HG02981 (cell line): ENCODE measurements at regions not wholly inside any gene's neighbourhood (a gene's known extent, or its start where the extent isn't known, plus 50 kb on each side); places are given as distances from the start of the nearest gene placed in this dataset.
"Not testable (repeated sequence)": the region's sequence is repeated elsewhere in the genome, so short reads cannot be mapped to it uniquely, and the experiment has no call there.

ENCODE experiments used
- ATAC-seq: cut with Tn5 transposase; IDR thresholded peaks from one replicate; pipeline ENCODE4 v1.9.1; 2021; ENCODE audit warnings: mild to moderate bottlenecking, moderate library complexity; ENCODE audit not compliant: unreplicated experiment

DNA sequence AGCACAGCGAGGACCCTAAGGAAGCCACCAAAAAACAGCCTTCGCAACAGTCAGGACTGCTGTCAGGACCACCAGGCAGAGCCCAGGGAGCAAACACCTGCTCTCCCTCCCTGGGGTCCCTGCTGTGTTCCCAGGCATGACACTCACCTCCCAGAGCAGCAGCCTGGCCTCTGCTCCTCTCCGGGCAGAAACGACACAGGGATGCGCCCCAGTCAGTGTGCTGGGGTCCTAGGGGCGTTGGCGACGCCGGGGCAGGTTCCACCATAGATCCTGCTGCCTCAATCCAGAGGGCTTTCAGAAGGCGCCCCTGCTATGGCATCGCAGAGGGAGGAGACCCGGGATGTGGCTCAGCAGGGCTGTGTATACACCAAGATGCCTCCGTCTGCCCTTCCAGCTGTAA lies 169.7 kb upstream of the FOXD4L5 start:
- ATAC-seq: not testable (repeated sequence)

DNA sequence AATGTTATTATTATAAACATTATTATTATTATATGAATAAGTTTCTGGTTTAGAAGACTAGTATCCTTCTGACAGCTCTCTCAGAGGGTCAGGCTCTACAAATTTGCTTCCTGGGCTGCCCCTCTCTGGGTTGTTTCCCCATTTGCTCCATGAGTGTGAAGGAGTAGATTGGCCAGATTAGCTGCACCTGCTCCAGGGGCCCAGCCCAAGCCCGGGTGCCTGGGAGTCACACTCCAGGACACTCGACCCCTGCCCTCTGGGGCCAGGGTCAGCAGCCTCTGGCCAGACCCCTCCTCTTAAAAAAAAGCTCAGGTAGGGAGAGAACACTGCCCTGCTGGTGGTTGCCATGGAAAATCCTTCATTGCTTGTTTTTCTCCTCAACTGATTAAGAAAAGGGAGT lies 169.0 kb upstream of the FOXD4L5 start:
- ATAC-seq: not testable (repeated sequence)

DNA sequence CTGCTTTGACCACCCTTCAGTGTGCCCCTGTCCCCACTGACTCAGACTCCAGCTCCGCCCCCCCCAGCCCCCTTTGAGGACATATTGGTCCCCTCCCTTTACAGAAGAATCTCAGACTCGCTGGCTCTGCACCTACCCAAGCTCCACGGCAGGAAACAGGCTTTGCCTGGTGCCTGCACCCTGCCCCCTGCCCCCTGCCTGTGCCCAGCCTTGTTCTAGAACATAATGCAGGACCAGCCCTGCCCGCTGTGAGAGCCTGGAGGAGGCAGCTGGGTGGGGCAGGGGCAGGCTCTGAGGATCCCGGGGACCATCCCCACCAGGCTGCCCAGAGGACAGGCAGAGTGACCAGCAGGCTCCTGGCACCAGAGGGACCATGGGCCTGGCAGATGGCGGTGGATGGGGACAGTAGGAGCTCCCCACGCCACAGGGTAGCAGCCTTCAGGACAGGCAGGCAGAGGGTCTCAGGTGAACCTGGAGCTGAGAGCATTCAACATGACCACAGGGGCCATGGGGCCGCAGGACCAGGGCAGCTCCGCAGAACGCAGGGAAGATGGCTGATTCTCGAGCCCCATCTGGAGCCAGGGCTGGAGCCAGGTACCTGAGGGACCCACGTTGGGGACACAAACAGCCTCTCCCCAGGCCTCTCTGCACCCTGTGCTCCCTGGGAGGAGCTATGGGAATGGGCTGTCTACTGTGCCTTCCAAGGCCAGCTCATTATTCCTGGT lies 165.0 kb upstream of the FOXD4L5 start:
- ATAC-seq: not testable (repeated sequence)

DNA sequence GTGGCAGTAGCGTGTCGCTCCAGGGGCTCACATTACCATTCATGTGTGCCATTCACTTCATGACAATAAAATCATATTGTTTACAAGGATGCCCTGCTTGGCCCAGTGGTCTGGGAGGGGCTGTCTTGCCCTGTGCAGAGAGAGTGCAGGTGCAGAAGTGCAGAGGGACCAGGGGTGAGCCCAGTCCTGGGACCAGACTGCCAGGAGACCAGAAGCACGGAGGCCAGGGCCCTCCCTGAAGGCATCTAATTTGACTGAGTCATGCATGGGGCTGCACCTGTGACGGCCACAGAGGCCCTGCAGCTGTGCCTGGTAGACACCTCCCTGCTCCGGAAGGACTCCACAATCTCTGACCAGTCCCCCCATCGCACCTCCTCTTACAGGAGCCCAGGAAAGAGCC lies 164.4 kb upstream of the FOXD4L5 start:
- ATAC-seq: no peak

DNA sequence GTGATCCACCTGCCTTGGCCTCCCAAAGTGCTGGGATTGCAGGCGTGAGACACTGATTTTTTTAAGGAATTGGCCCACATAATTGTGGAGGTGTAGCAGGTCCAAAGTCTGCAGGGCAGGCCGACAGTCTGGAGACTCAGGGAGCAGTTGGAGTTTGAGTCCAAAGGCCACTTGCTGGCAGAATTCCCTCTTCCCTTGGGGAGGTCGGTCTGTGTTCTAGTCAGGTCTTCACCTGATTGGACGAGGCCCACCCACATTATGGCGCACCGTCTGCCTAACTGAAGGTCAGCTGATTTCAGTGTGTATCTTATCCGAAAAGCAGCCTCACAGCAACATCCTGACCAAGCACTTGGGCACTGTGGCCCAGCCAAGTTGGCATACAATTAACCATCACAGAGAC lies 162.1 kb upstream of the FOXD4L5 start:
- not testable (repeated sequence) for ATAC-seq

DNA sequence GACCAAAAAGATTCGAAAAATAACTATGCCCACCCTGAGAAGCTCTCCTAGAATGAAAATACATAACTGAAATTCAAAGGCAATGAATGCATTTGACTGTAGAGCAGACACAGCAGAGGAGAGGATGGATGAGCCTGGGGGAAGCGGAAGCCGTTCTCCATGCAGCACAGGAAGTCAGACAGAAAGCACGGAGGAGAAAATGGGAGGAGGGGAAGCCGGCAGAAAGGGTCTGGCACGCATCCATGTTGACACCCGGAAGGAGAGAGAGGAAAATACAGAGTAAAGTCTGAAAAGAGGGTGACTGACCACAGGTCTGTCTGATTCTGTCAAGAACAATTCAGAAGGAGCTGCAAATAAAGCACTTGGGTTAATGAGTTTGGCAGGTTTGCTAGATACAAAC lies 161.0 kb upstream of the FOXD4L5 start:
- ATAC-seq: not testable (repeated sequence)

DNA sequence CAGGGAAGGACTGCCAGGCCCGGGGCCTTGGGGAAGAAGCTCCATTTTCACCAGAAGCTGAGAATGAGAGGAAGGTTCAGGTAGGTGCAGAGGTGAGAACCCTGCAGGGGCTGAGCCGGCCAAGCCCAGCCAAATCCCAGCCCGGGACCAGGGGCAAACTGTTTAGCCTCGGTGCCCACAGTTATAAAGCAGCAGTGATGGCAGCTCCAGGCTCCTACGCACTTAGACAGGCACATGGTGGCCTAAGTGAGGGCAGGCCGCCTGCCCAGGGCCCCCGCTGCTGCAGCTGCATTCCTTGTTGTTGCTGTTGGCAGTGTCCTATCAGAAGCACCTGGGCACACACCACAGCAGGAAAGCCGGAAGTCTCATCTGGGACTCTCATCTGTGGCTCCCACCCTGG lies 159.9 kb upstream of the FOXD4L5 start:
- no peak for ATAC-seq

DNA sequence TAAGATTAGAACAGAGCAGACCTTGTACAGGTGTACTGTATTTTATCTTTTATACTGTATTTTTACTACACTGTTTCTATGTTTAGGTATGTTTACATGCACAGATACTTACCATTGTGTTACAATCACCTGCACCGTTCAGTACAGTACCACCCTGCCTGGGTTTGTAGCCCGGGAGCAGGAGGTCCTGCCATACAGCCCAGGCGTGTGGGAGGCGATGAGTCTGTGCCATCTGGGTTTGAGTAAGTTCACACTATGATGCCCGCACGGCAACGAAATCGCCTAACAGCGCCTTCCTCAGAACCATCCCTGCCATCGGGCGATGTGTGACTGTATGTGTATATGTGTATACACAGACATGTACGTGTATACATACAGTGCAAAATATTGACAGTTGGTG lies 157.1 kb upstream of the FOXD4L5 start:
- ATAC-seq: not testable (repeated sequence)

DNA sequence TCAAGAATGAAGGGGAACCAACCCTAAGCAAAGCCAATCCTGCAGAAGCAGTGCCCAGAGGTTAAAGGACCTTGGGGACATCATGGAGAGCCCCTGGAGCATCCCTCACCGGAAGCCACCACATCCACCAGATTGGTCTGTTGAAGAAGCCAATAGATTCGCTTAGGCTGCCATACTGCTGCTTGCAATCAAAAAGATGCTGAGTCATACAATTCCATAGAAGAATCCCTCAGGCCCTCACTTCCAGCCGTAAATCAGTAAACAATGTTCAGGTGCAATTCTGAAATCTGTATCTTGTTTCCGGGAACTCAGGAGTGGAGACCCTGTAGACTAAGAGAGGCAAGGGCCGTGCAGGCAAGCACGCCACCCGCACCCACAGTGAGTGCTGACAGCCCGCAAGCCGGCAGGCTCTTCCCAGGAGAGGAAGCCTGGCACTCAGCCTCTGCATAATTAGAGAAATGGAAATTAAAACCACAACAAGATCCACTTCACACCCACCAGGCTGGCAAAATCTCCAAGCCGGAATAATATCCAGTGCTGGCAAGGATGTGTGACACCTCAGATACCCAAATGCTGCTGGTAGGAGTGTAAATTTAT lies 156.4 kb upstream of the FOXD4L5 start:
- not testable (repeated sequence) for ATAC-seq

DNA sequence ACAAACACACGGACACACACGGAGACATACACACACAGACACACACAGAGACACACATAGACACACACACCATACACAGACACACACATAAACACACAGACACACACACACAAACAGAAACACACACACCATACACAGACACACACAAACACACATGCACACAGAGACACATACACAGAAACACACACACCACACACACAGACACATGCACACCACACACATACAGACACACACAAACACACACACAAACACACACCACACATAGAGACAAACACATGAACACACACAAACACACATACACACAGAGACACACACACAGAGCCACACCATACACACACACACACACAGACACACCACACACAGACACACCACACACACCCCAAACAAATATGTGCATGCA lies 152.7 kb upstream of the FOXD4L5 start:
- ATAC-seq: no peak

DNA sequence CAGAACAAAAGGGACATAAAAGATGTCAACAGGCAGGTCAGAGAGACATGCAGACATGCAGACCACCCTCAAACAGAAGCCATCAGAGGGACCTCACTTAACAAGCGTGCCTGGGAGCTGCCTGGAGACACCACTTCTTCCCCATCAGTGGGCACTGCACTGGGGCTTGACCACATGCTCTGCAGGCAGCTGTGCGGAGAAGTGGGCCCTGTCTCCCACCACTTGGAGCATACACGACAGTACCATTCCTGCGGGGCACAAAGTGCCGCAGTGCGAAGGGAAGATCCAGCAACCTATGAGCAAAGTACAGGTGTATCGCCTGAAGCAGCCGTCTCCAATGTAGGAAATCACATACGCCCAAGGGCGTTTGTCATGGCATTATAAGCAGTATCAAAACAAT lies 150.5 kb upstream of the FOXD4L5 start:
- ATAC-seq: no peak

DNA sequence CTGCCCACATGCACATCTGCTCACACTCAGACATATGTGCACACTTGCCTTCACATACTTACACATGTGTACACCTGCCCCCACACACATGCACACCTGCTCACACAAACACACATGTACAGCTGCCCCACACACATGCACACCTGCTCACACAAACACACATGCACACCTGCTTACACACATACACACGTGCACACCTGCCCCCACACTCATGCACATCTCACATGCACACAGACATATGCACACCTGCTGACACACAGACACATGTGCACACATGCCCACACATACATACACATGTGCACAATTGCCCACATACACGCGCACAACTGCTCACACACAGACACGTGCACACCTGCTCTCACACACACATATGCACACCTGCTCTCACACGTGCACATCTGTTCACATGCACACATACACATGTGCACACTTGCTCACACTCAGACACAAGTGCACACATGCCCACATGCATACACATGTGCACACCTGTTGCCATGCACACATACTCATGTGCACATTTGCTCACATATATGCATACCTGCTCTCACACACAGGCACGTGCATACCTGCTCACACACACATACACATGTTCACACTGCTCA lies 147.8 kb upstream of the FOXD4L5 start:
- no peak for ATAC-seq

DNA sequence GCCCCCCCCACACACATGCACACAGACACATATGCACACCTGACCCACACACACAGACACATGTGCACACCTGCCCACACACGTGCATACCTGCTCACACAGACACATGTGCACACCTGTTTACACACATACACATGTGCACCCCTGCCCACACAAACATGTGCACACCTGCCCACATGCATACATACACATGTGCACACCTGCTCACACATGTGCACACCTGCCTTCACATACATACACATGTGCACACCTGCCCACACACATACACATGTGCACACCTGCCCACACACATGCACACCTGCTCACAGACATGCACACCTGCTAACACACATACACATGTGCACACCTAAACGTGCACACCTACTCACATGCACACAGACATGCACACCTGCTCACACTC lies 147.0 kb upstream of the FOXD4L5 start:
- ATAC-seq: no peak

DNA sequence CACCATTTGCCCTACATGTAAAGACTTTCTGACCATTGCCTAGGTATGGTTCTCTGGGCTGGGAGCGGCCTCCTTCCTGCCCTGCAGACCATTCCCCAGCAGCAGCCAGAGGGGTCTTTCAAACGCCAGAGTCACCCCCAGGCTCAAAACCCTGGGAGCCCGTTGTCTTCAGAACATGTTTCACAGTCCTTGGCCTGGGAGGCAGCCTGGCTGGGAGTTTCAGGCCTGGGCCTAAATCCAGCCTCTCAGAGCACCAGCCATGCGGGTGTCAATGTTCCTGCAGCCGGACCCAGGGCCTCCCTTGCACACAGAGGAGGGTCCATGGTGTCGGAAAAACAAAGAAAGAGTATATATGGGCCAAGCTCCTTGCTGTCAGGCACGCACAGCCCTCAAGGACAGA lies 145.2 kb upstream of the FOXD4L5 start:
- no peak for ATAC-seq

DNA sequence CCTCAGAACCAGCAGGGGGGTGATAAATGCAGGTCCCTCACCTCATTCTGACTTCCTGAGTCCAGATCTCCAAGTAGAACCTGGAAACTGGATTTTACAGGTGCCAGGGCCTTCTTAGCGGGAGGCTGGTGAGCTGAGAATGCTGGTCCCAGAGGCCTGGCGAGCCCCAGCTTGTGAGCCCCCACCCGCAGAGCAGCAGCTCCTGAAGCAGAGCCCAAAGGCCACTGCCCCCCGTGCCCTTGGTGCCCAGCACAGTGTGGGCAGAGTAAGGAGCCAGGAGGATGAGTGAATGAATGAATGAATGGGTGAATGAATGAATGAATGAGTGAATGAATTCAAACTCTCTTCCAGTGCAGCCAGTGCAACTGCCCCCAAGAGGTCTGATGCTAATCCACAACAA lies 142.4 kb upstream of the FOXD4L5 start:
- ATAC-seq: not testable (repeated sequence)

DNA sequence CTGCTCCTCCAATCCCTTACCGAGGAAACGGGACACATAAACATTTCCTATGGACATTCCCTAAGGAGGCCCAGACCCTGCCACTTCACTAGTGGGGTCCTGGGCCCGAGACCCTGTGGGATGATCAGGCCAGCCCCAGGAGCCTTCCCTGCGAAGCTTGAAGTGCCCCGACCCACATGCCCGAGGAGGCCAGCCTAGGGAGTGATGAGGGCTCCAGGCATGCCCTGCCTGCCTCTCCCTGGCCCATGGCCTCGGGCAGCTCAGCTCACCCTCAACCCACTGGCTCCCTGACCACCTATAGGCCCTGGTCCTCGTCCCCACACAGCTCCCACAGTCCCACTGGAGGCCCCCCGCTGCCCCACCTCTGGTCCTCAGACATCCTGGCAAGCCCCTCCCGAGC lies 141.8 kb upstream of the FOXD4L5 start:
- ATAC-seq: not testable (repeated sequence)

DNA sequence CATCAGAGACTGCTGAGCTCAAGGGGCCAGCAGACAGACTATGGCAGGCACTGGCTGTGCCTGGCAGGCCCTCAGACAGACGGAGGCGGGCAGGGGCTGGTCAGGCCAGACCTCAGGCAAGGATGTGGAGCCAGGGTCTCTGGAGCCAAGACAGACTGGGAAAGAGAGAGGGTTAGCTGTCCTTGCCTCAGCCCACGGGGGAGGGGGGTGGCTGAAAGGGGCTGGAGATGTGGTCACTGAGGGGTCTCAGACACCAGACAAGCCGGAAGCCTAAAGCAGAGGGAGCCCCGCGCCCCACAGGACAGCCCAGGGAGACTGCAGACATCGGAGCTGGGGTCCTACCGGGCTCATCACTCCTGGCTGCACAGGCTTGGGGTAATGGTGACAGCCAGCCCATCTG lies 141.2 kb upstream of the FOXD4L5 start:
- ATAC-seq: no peak

DNA sequence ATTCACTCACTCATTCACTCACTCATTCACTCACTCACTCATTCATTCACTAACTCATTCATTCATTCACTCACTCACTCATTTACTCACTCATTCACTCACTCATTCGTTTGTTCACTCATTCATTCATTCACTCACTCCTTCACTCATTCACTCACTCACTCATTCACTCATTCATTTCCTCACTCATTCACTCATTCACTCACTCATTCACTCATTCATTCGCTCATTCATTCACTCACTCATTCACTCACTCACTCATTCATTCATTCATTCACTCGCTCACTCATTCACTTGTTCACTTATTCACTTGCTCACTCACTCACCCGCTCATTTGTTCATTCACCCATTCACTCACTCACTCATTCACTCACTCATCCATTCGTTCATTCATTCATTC lies 140.2 kb upstream of the FOXD4L5 start:
- ATAC-seq: not testable (repeated sequence)

DNA sequence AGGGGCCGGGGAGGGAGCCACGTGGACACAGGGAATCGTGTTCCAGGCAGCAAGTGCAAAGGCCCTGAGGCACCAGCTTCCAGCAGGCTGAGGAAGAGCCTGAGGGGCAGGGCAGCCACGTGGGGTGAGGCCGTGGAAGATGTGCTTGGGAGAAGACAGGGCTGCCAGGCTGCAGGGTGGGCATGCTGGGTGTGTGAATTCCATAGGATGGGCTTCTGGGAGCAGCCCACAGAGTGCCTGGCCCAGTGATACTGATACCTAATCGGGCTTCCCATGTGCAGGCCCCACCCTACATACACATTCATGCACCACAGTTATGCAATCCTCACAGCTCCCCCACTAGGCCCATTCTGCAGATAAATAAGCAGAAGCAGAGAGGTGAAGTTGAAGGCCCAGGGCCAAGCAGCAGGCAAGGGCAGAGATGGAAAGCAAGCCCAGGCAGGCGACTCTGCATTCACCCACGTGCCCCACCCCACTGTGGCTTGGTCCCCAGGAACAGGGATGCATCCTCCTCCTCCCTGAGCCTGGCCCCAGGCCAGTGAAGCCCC lies 139.5 kb upstream of the FOXD4L5 start:
- ATAC-seq: not testable (repeated sequence)

DNA sequence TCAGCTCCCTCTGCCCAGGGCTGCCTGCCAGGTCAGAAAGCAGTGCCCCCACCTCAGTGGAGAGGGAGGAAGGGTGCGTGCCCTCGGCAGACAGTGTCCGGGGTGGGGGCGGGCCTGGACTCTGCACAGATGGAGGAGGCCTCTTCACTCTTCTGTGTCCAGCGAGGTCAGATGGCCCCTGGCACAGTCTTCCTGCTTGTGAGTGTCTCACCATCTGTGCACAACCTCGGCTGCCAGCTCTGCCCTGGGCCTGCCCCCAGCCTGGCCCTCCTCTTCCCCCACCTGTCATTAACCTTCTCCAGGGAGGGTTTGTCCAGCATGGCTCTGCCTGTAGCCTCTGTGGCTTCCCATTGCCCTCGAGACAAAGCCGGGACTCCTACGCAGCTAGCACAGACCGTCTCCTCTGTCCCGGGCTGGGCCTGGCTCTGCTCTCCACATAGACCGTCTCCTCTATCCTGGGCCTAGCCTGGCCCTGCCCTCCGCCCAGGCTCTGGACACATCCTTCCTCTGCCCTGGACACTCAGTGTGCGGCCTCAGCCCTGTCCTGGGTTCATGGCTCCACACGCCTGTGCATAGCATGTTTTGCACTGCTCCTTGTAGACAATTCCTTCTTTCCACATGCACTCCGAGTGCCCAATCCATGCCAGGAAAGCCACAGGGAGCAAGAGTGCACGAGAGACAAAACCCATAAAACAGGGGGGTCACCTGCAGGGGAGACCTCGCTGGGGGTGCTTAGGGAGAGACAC lies 138.9 kb upstream of the FOXD4L5 start:
- ATAC-seq: not testable (repeated sequence)

DNA sequence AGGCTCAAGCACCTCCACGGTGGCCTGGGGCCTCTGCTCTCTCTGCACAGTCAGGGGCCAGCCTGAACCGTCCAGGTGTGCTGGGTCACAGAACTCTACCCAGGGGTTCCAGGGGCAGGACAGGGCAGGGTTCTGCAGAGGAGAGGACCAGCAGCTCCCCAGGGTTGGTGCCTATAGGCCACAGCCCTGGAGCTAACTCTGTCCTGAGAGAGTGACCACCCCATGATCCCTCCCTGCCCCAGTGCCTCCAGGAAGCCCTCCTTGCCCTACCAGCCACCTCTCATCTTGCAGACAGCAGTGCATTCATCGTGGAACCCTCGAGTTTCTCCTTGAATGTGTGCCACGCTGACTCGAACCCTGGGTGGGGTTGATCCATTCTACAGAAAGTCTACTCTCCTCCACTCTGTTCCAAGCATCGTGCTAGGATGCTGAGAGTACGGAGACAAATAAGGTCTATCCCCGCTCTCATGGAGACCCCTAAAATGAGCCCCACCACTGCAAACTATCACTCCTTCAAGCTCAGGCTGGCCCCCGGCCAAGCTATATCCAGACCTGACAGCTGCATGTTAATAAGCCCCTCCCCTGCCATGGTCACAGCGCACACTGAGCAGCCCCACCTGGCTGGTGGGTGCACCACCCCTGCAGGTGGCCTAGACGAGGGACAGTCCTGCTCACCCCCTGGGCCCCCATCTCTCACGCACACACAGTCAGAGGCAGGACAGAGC lies 138.1 kb upstream of the FOXD4L5 start:
- not testable (repeated sequence) for ATAC-seq
